ENCODE measurements at regions not wholly inside any gene's neighbourhood (a gene's known extent, or its start where the extent isn't known, plus 50 kb on each side); places are given as distances from the start of the nearest gene placed in this dataset.

DNA sequence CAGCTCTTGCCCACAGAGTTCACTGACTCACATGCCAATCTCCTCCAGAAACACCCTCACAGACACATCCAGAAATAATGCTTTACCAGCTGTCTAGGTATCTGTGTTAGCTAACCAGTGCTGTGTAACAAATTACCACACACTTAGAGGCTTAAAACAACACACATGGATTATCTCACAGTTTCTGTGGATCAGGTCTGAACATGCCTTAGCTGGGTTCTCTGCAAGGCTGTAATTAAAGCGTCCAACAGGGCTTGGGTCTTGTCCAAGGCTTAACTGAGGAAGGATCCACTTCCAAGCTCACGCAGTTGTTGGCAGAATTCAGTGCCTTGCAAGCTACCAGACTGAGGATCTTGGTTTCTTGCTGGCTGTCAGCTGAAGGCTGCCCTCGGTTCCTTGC is 92.5 kb upstream of the RGS4 start:
- Histone ChIP-seq H3K27ac (no peak overlapping the region), H3K4me3 (no peak overlapping the region), H3K27me3 (no peaks in the 10 kb centered on the region), H3K4me1 (no peaks in the 10 kb centered on the region), H3K36me3 (no peaks in the 10 kb centered on the region), H3K9me3 (no peaks in the 10 kb centered on the region)
- DNase-seq = no peak
- 53 to 79% (median 69%) methylated on average over 3 of the region's 3 CpGs for WGBS, 4 donors
- intact Hi-C loops (cut with DNase I) = no loop called here
- ATAC-seq = no peak
- TF ChIP-seq, protein P1, sequence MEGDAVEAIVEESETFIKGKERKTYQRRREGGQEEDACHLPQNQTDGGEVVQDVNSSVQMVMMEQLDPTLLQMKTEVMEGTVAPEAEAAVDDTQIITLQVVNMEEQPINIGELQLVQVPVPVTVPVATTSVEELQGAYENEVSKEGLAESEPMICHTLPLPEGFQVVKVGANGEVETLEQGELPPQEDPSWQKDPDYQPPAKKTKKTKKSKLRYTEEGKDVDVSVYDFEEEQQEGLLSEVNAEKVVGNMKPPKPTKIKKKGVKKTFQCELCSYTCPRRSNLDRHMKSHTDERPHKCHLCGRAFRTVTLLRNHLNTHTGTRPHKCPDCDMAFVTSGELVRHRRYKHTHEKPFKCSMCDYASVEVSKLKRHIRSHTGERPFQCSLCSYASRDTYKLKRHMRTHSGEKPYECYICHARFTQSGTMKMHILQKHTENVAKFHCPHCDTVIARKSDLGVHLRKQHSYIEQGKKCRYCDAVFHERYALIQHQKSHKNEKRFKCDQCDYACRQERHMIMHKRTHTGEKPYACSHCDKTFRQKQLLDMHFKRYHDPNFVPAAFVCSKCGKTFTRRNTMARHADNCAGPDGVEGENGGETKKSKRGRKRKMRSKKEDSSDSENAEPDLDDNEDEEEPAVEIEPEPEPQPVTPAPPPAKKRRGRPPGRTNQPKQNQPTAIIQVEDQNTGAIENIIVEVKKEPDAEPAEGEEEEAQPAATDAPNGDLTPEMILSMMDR (IDR thresholded peaks at IDR 0.05) = no peak
- no peak for TF ChIP-seq POLR2A (IDR thresholded peaks at IDR 0.05)

DNA sequence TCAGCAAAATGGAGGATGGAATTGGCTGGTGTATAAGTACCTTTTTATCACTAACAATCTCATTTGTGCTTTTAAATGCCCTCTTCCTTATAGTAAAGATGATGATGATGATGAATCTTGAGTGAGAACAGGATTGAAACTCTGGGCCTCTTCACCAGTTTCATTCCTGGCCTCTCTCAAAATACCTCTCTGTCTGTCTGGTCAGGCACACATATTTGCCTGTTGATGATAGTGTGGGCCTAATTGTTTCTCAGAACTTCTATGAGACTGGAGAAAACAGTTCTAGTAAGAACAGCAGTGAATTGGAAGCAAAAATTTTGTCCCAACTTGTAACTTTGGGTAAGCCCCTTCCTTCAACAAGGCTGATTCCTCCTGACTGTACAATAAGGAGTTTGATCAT is 94.4 kb upstream of the RGS4 start:
- no peaks in the 10 kb centered on the region for H3K36me3 ChIP-seq
- no peak overlapping the region for H3K27ac ChIP-seq
- intact Hi-C loops (cut with DNase I) = no loop called here

DNA sequence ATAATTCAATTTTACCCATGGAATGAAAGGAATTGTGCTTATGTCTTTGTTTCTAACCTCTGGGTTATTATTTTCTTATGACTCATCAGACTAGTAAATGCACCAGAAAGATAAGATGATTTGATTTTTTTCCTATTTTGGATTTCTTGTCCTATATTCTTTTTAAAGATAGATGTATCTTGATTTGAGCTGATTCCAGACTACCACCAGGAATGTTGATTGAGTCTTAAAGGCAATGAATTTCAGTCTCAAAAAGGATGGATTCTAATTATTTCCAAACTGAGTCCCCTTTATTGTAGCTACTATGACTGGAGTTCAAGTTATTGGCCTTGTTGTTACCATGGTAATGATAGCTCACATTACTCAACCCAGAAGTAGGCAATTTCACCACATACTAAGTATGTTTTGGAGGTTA is 95.8 kb upstream of the RGS4 start:
- no peaks in the 10 kb centered on the region for H3K27me3 ChIP-seq
- no peak for TF ChIP-seq POLR2A (IDR thresholded peaks at IDR 0.05)
- TF ChIP-seq, protein P1 (IDR thresholded peaks at IDR 0.05) = no peak
- H3K4me3 ChIP-seq = no peak overlapping the region
- no peaks in the 10 kb centered on the region for H3K36me3 ChIP-seq
- peaks cover 0 to 8% (median 0%) of the 10 kb centered on the region in 12 donors for H3K4me1 ChIP-seq
- ATAC-seq = no peak
- H3K9me3 ChIP-seq = no peaks in the 10 kb centered on the region
- no peak for DNase-seq
- intact Hi-C loops (cut with DNase I) = no loop called here
- H3K27ac ChIP-seq = no peak overlapping the region

More for the DNA sequence above, 94.4 kb upstream of the RGS4 start:
- no peak for TF ChIP-seq POLR2A (IDR thresholded peaks at IDR 0.05)
- TF ChIP-seq, protein P1 (IDR thresholded peaks at IDR 0.05) = no peak
- Histone ChIP-seq H3K9me3 (no peaks in the 10 kb centered on the region), H3K4me1 (peaks cover 0 to 6% (median 0%) of the 10 kb centered on the region in 12 donors), H3K4me3 (no peak overlapping the region), H3K27me3 (no peaks in the 10 kb centered on the region)
- DNase-seq (no peak), ATAC-seq (no peak)

DNA sequence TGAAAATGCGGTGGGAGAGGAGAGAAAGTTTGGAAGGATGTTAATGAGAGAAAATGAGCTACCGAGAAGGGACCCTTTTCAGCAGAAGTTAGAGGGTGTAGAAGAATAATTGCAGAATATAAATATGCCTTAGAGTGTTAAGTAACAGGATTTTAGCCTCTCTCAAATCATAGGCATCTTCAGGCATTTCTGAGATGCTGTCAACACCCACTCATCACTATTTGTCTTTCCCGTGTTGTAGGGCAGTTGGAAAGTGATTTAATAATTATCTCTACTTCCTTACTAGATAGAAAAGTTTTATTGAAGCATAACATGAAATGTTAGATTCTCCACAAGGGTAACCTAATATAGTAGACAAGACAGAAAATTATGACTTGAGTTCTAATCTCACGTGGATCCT is 96.4 kb upstream of the RGS4 start:
- no peaks in the 10 kb centered on the region for H3K36me3 ChIP-seq
- H3K27me3 ChIP-seq = no peaks in the 10 kb centered on the region
- H3K27ac ChIP-seq = no peak overlapping the region
- no peak for DNase-seq
- intact Hi-C loops (cut with DNase I) = no loop called here
- ATAC-seq = no peak
- H3K4me1 ChIP-seq = peaks cover 0 to 8% (median 0%) of the 10 kb centered on the region in 12 donors
- 62 to 66% (median 65%) methylated on average over 4 of the region's 4 CpGs for WGBS, 4 donors
- no peak for TF ChIP-seq POLR2A (IDR thresholded peaks at IDR 0.05)
- TF ChIP-seq, protein P1 (IDR thresholded peaks at IDR 0.05) = no peak
- H3K4me3 ChIP-seq = no peak overlapping the region
- no peaks in the 10 kb centered on the region for H3K9me3 ChIP-seq
